ENCODE measurements at regions not wholly inside any gene's neighbourhood (a gene's known extent, or its start where the extent isn't known, plus 50 kb on each side); places are given as distances from the start of the nearest gene placed in this dataset.
A peak's percentile ranks its signal among the peaks of the same experiment; 100 is the strongest.

- no peaks in the 10 kb centered on the region for H3K27me3 Mint-ChIP-seq
- no peak overlapping the region for H3K27ac Mint-ChIP-seq
- H3K36me3 Mint-ChIP-seq: no peaks in the 10 kb centered on the region
These were observed 674.8 kb downstream of the TBL1XR1 start for GRCh38 chr3:176522436-176522835.

GRCh38 chr3:176521531-176522175 lies 675.6 kb downstream of the TBL1XR1 start:
- Mint-ChIP-seq H3K4me1 (no peaks in the 10 kb centered on the region), H3K27ac (no peak overlapping the region)

More at GRCh38 chr3:176522436-176522835, 674.8 kb downstream of the TBL1XR1 start:
- H3K9me3 Mint-ChIP-seq: peaks cover 2% of the 10 kb centered on the region
- no peak for DNase-seq
- no peaks in the 10 kb centered on the region for H3K4me1 Mint-ChIP-seq
- H3K4me3 Mint-ChIP-seq: no peak overlapping the region

GRCh38 chr3:176514297-176514696 lies 683.0 kb downstream of the TBL1XR1 start:
- H3K9me3 Mint-ChIP-seq: peaks cover 34% of the 10 kb centered on the region
- H3K4me3 Mint-ChIP-seq: no peak overlapping the region

More at GRCh38 chr3:176521531-176522175, 675.6 kb downstream of the TBL1XR1 start:
- DNase-seq: no peak
- Mint-ChIP-seq H3K27me3 (no peaks in the 10 kb centered on the region), H3K4me3 (no peak overlapping the region), H3K9me3 (peaks cover 2% of the 10 kb centered on the region), H3K36me3 (no peaks in the 10 kb centered on the region)

GRCh38 chr3:176513604-176514003 lies 683.7 kb downstream of the TBL1XR1 start:
- Mint-ChIP-seq H3K27me3 (no peaks in the 10 kb centered on the region), H3K4me1 (no peaks in the 10 kb centered on the region), H3K9me3 (peaks cover 34% of the 10 kb centered on the region), H3K27ac (no peak overlapping the region), H3K36me3 (peaks cover 2% of the 10 kb centered on the region), H3K4me3 (no peak overlapping the region)
- peak; percentile 0 for DNase-seq

More at GRCh38 chr3:176514297-176514696, 683.0 kb downstream of the TBL1XR1 start:
- H3K36me3 Mint-ChIP-seq: peaks cover 2% of the 10 kb centered on the region
- no peaks in the 10 kb centered on the region for H3K27me3 Mint-ChIP-seq
- H3K27ac Mint-ChIP-seq: no peak overlapping the region
- H3K4me1 Mint-ChIP-seq: no peaks in the 10 kb centered on the region
- peak; percentile 1 for DNase-seq

GRCh38 chr3:176512037-176512436 lies 685.2 kb downstream of the TBL1XR1 start:
- DNase-seq: no peak
- H3K4me1 Mint-ChIP-seq: no peaks in the 10 kb centered on the region
- H3K27ac Mint-ChIP-seq: no peak overlapping the region
- peaks cover 2% of the 10 kb centered on the region for H3K36me3 Mint-ChIP-seq
- H3K27me3 Mint-ChIP-seq: no peaks in the 10 kb centered on the region
- H3K4me3 Mint-ChIP-seq: no peak overlapping the region
- H3K9me3 Mint-ChIP-seq: peaks cover 32% of the 10 kb centered on the region

- Mint-ChIP-seq H3K27ac (no peak overlapping the region), H3K4me1 (no peaks in the 10 kb centered on the region), H3K4me3 (no peak overlapping the region), H3K36me3 (peaks cover 2% of the 10 kb centered on the region), H3K27me3 (no peaks in the 10 kb centered on the region), H3K9me3 (peaks cover 28% of the 10 kb centered on the region)
- DNase-seq: no peak
These were observed 687.2 kb downstream of the TBL1XR1 start for GRCh38 chr3:176510097-176510496.

- no peak overlapping the region for H3K27ac Mint-ChIP-seq
- H3K27me3 Mint-ChIP-seq: no peaks in the 10 kb centered on the region
These were observed 691.2 kb downstream of the TBL1XR1 start for GRCh38 chr3:176505878-176506621.

GRCh38 chr3:176491084-176491483 lies 706.2 kb downstream of the TBL1XR1 start:
- Mint-ChIP-seq H3K27me3 (no peaks in the 10 kb centered on the region), H3K27ac (no peak overlapping the region), H3K4me1 (no peaks in the 10 kb centered on the region), H3K36me3 (no peaks in the 10 kb centered on the region), H3K4me3 (no peak overlapping the region), H3K9me3 (no peaks in the 10 kb centered on the region)
- no peak for DNase-seq

More at GRCh38 chr3:176505878-176506621, 691.2 kb downstream of the TBL1XR1 start:
- H3K36me3 Mint-ChIP-seq: no peaks in the 10 kb centered on the region
- H3K4me1 Mint-ChIP-seq: no peaks in the 10 kb centered on the region
- no peak for DNase-seq
- H3K4me3 Mint-ChIP-seq: no peak overlapping the region
- peaks cover 3% of the 10 kb centered on the region for H3K9me3 Mint-ChIP-seq

GRCh38 chr3:176490357-176490756 lies 706.9 kb downstream of the TBL1XR1 start:
- no peaks in the 10 kb centered on the region for H3K36me3 Mint-ChIP-seq
- DNase-seq: no peak
- no peak overlapping the region for H3K27ac Mint-ChIP-seq
- no peaks in the 10 kb centered on the region for H3K4me1 Mint-ChIP-seq
- no peak overlapping the region for H3K4me3 Mint-ChIP-seq
- no peaks in the 10 kb centered on the region for H3K9me3 Mint-ChIP-seq
- H3K27me3 Mint-ChIP-seq: no peaks in the 10 kb centered on the region

GRCh38 chr3:176479248-176479647 lies 718.0 kb downstream of the TBL1XR1 start:
- Mint-ChIP-seq H3K27ac (no peak overlapping the region), H3K4me3 (no peak overlapping the region), H3K4me1 (no peaks in the 10 kb centered on the region), H3K27me3 (no peaks in the 10 kb centered on the region), H3K9me3 (peaks cover 11% of the 10 kb centered on the region), H3K36me3 (no peaks in the 10 kb centered on the region)
- DNase-seq: no peak

- Mint-ChIP-seq H3K9me3 (peaks cover 6% of the 10 kb centered on the region), H3K4me1 (no peaks in the 10 kb centered on the region), H3K27me3 (no peaks in the 10 kb centered on the region), H3K27ac (no peak overlapping the region), H3K4me3 (no peak overlapping the region), H3K36me3 (no peaks in the 10 kb centered on the region)
- no peak for DNase-seq
These were observed 727.5 kb downstream of the TBL1XR1 start for GRCh38 chr3:176469694-176470205.

GRCh38 chr3:176463610-176464009 lies 733.7 kb downstream of the TBL1XR1 start:
- Mint-ChIP-seq H3K4me3 (no peak overlapping the region), H3K36me3 (no peaks in the 10 kb centered on the region), H3K27me3 (no peaks in the 10 kb centered on the region), H3K4me1 (no peaks in the 10 kb centered on the region), H3K27ac (no peak overlapping the region), H3K9me3 (no peaks in the 10 kb centered on the region)
- no peak for DNase-seq

GRCh38 chr3:176447369-176447768 lies 749.9 kb downstream of the TBL1XR1 start:
- H3K27me3 Mint-ChIP-seq: no peaks in the 10 kb centered on the region
- no peak overlapping the region for H3K27ac Mint-ChIP-seq
- H3K9me3 Mint-ChIP-seq: peaks cover 6% of the 10 kb centered on the region
- H3K36me3 Mint-ChIP-seq: no peaks in the 10 kb centered on the region
- DNase-seq: no peak
- H3K4me3 Mint-ChIP-seq: no peak overlapping the region
- no peaks in the 10 kb centered on the region for H3K4me1 Mint-ChIP-seq

- Mint-ChIP-seq H3K9me3 (peaks cover 2% of the 10 kb centered on the region), H3K36me3 (no peaks in the 10 kb centered on the region), H3K27ac (no peak overlapping the region), H3K4me1 (no peaks in the 10 kb centered on the region), H3K27me3 (no peaks in the 10 kb centered on the region), H3K4me3 (no peak overlapping the region)
- no peak for DNase-seq
These were observed 755.0 kb downstream of the TBL1XR1 start for GRCh38 chr3:176442326-176442725.

GRCh38 chr3:176439729-176440128 lies 757.6 kb downstream of the TBL1XR1 start:
- no peak overlapping the region for H3K4me3 Mint-ChIP-seq
- no peak for DNase-seq
- H3K9me3 Mint-ChIP-seq: peaks cover 2% of the 10 kb centered on the region
- no peaks in the 10 kb centered on the region for H3K27me3 Mint-ChIP-seq
- no peak overlapping the region for H3K27ac Mint-ChIP-seq
- no peaks in the 10 kb centered on the region for H3K4me1 Mint-ChIP-seq
- H3K36me3 Mint-ChIP-seq: no peaks in the 10 kb centered on the region

All from activated naive CD8-positive, alpha-beta T cell treated with anti-CD3 and anti-CD28 coated beads for 36 hours (primary cell).